Lower lobe of right lung (tissue), 2 donors: ENCODE measurements at regions not wholly inside any gene's neighbourhood (a gene's known extent, or its start where the extent isn't known, plus 50 kb on each side); places are given as distances from the start of the nearest gene placed in this dataset.
"Not testable (repeated sequence)": the region's sequence is repeated elsewhere in the genome, so short reads cannot be mapped to it uniquely, and the experiment has no call there.

Experiments
- ATAC-seq, 2 donors: fragments of 200-7000 bp; cut with Tn5 transposase; one replicate each; pipeline ENCODE4 v1.9.1; 2020 to 2022; ENCODE audit warnings: mild to moderate bottlenecking in 2 of 2, moderate library complexity in 2 of 2
- DNase-seq: peaks from one replicate; pipeline ENCODE4 v3.0.0-alpha.2; 2020
- H3K27ac ChIP-seq: fragments of 200-600 bp; one replicate; pipeline ENCODE4 v1.8.0; 2022
- H3K27me3 ChIP-seq: fragments of 200-600 bp; one replicate; pipeline ENCODE4 v1.8.0; 2022; ENCODE audit warnings: low read depth
- H3K36me3 ChIP-seq: fragments of 200-600 bp; one replicate; pipeline ENCODE4 v1.8.0; 2022; ENCODE audit warnings: mild to moderate bottlenecking
- H3K4me1 ChIP-seq: fragments of 200-600 bp; one replicate; pipeline ENCODE4 v1.8.0; 2022
- H3K4me3 ChIP-seq: fragments of 200-600 bp; one replicate; pipeline ENCODE4 v1.8.0; 2022; ENCODE audit warnings: mild to moderate bottlenecking
- H3K9me3 ChIP-seq: fragments of 200-600 bp; one replicate; pipeline ENCODE4 v1.8.0; 2022
- CTCF ChIP-seq: fragments of 200-600 bp; IDR thresholded peaks from one replicate; pipeline ENCODE4 v1.8.0; 2022; ENCODE audit warnings: antibody characterized with exemption, mild to moderate bottlenecking
- intact Hi-C: fragments of 100-400 bp; cut with DNase I; formaldehyde crosslinking; loops from one replicate; pipeline ENCODE4 v1.11.0; 2022
- donor health status: DM: no; HTN: yes; CAD: no; lungs with severe emphysema.

- ATAC-seq (no peak), DNase-seq (no peak)
- Histone ChIP-seq H3K27ac (no peak overlapping the region), H3K4me1 (no peaks in the 10 kb centered on the region), H3K4me3 (no peak overlapping the region), H3K9me3 (no peaks in the 10 kb centered on the region), H3K27me3 (peaks cover 8% of the 10 kb centered on the region), H3K36me3 (no peaks in the 10 kb centered on the region)
- no peak for TF ChIP-seq CTCF
- intact Hi-C loops = no loop called here
These were observed 122.4 kb upstream of the LSM14A start for GRCh38 chr19:34049944-34050343.

- H3K27me3 ChIP-seq, H3K4me3 ChIP-seq, H3K9me3 ChIP-seq, H3K4me1 ChIP-seq, H3K27ac ChIP-seq, ATAC-seq, H3K36me3 ChIP-seq, DNase-seq, intact Hi-C loops: not testable (repeated sequence)
These were observed 121.9 kb upstream of the LSM14A start for GRCh38 chr19:34050430-34050829.

GRCh38 chr19:34051255-34051654 lies 121.0 kb upstream of the LSM14A start:
- DNase-seq (no peak), ATAC-seq (no peak)
- Histone ChIP-seq H3K27me3 (peaks cover 8% of the 10 kb centered on the region), H3K4me1 (no peaks in the 10 kb centered on the region), H3K36me3 (no peaks in the 10 kb centered on the region), H3K27ac (no peak overlapping the region), H3K4me3 (no peak overlapping the region), H3K9me3 (no peaks in the 10 kb centered on the region)
- intact Hi-C loops = no loop called here
- TF ChIP-seq CTCF = no peak

GRCh38 chr19:34057155-34057554 lies 115.1 kb upstream of the LSM14A start:
- no peak for TF ChIP-seq CTCF
- intact Hi-C loops = no loop called here
- no peak for ATAC-seq
- Histone ChIP-seq H3K9me3 (no peaks in the 10 kb centered on the region), H3K4me1 (no peaks in the 10 kb centered on the region), H3K36me3 (no peaks in the 10 kb centered on the region), H3K27me3 (peaks cover 4% of the 10 kb centered on the region), H3K27ac (no peak overlapping the region), H3K4me3 (no peak overlapping the region)
- DNase-seq = no peak

- Histone ChIP-seq H3K4me1 (no peaks in the 10 kb centered on the region), H3K9me3 (no peaks in the 10 kb centered on the region), H3K4me3 (no peak overlapping the region), H3K27ac (no peak overlapping the region), H3K36me3 (no peaks in the 10 kb centered on the region), H3K27me3 (peaks cover 17% of the 10 kb centered on the region)
- no peak for DNase-seq
- intact Hi-C loops = no loop called here
- no peak for TF ChIP-seq CTCF
- ATAC-seq = no peak
These were observed 106.2 kb upstream of the LSM14A start for GRCh38 chr19:34066007-34066643.

- H3K27ac ChIP-seq = no peak overlapping the region
- ATAC-seq = no peak
- no peaks in the 10 kb centered on the region for H3K36me3 ChIP-seq
- H3K27me3 ChIP-seq = peaks cover 19% of the 10 kb centered on the region
- no peak for TF ChIP-seq CTCF
- H3K4me1 ChIP-seq = no peaks in the 10 kb centered on the region
- no peaks in the 10 kb centered on the region for H3K9me3 ChIP-seq
- DNase-seq = no peak
- intact Hi-C loops = no loop called here
- H3K4me3 ChIP-seq = no peak overlapping the region
These were observed 104.4 kb upstream of the LSM14A start for GRCh38 chr19:34067861-34068271.
